AG04450 (cell line): ENCODE measurements at regions not wholly inside any gene's neighbourhood (a gene's known extent, or its start where the extent isn't known, plus 50 kb on each side); places are given as distances from the start of the nearest gene placed in this dataset.

Experiments
- CTCF ChIA-PET: fragments of 300-600, 350-600 bp; formaldehyde crosslinking; extraction: SDS; loops from one replicate; lab custom pipeline; 2022; ENCODE audit warnings: antibody characterized with exemption, inconsistent platforms; lab: Charles Lee
- POLR2A ChIA-PET: fragments of 350-600 bp; formaldehyde crosslinking; extraction: SDS; loops from one replicate; lab custom pipeline; 2021; ENCODE audit warnings: antibody characterized with exemption, inconsistent platforms; lab: Yijun Ruan, JAX
- DNase-seq: peaks from one replicate; pipeline ENCODE4 v3.0.0-alpha.2; 2011; ENCODE audit warnings: low read depth, low spot score
- H3K27ac ChIP-seq: one replicate; pipeline ENCODE4 v1.5.1; 2012; ENCODE audit warnings: low read depth, low read length, control low read depth
- H3K27me3 ChIP-seq: one replicate; pipeline ENCODE4 v1.6.0; 2012; ENCODE audit warnings: low read length; ENCODE audit not compliant: control insufficient read depth, insufficient read depth
- H3K4me3 ChIP-seq: 2 replicates; pipeline ENCODE4 v1.5.1; 2011; ENCODE audit warnings: mild to moderate bottlenecking, low read depth, low read length, control low read depth
- H3K9me3 ChIP-seq: 2 replicates; pipeline ENCODE4 v1.5.1; 2012; ENCODE audit warnings: low read length; ENCODE audit not compliant: control insufficient read depth, insufficient read depth
- CTCF ChIP-seq: IDR thresholded peaks from 2 replicates; pipeline ENCODE4 v1.5.1; 2011; ENCODE audit warnings: low read depth, low read length, control low read depth, inconsistent platforms

- ChIA-PET CTCF (interaction anchor here (1.4 kb wide), 1 partner anchor 71 kb away, joined by 3 read pairs; no protein-coding TSS in a partner anchor), POLR2A (no interaction called here)
- Histone ChIP-seq H3K4me3 (no peak overlapping the region), H3K27ac (no peak overlapping the region), H3K9me3 (no peaks in the 10 kb centered on the region), H3K27me3 (peaks cover 3% of the 10 kb centered on the region)
- no peak for DNase-seq
- no peak for TF ChIP-seq CTCF
Observed at GRCh38 chr15:60255390-60255789, 142.4 kb downstream of the ANXA2 start.

DNA sequence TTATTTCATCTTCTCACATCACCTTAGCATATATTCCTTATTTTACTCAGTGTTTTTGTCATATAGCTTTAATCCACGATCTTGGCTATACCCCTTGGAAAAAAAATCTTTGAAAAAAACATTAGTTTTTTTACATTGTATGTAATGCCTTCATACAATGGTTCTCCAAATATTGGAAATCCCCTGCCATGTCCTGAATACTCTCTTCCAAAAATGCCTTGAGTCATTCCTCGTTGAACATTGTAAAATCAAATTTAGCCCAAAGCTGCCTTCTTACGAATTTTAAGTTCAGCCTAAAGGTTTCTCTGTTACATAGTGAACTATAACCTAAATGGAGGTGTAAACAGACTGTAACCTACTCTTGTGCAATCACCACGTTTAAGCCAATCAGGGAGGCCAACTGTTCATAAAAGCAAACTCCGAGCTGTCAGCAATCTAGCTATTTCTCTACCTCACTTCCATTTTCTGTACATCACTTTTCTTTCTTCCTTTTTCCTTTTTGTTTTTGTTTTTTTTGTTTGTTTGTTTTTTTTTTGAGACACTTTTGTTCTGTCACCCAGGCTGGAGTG, 140.1 kb downstream of the ANXA2 start:
- POLR2A ChIA-PET, result no interaction called here
- no peaks in the 10 kb centered on the region for H3K9me3 ChIP-seq
- peaks cover 3% of the 10 kb centered on the region for H3K27me3 ChIP-seq
- H3K27ac ChIP-seq, result no peak overlapping the region
- TF ChIP-seq CTCF, result no peak
- H3K4me3 ChIP-seq, result no peak overlapping the region
- CTCF ChIA-PET, result interaction anchor here (0.6 to 1.0 kb wide), 2 partner anchors 69 to 131 kb away, joined by 3 read pairs; no protein-coding TSS in a partner anchor
- DNase-seq, result no peak

DNA sequence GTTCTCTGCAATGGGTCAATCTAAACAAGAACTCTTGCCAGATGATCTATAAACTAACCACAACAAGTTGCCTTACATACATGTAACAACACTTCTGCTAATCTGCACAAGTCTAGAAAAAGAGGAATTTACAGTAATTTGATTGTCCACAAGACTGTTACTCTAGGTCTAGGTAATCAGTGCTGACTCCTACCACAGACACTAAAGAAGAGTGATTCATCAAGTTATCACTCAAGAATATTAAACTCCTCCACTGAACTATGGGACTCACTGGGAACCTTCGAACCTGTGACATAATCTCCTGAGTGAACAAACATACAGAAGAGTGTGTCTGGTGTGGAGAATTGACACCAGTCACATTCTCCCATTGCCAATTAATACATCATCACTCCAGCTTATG, 138.3 kb downstream of the ANXA2 start:
- H3K9me3 ChIP-seq, result no peaks in the 10 kb centered on the region
- H3K27ac ChIP-seq, result no peak overlapping the region
- TF ChIP-seq CTCF, result no peak
- CTCF ChIA-PET, result no interaction called here
- POLR2A ChIA-PET, result no interaction called here
- no peak overlapping the region for H3K4me3 ChIP-seq
- no peaks in the 10 kb centered on the region for H3K27me3 ChIP-seq
- no peak for DNase-seq

- Histone ChIP-seq H3K27me3 (no peaks in the 10 kb centered on the region), H3K27ac (no peak overlapping the region), H3K4me3 (no peak overlapping the region), H3K9me3 (no peaks in the 10 kb centered on the region)
- no peak for DNase-seq
- CTCF ChIA-PET, result interaction anchor here (0.6 to 1.0 kb wide), 2 partner anchors 539 to 572 kb away, joined by 3 to 4 read pairs; no protein-coding TSS in a partner anchor
- TF ChIP-seq CTCF, result no peak
- POLR2A ChIA-PET, result no interaction called here
Observed at GRCh38 chr15:60264088-60264487, 133.7 kb downstream of the ANXA2 start.

- DNase-seq, result no peak
- H3K4me3 ChIP-seq, result no peak overlapping the region
- H3K9me3 ChIP-seq, result no peaks in the 10 kb centered on the region
- ChIA-PET CTCF (interaction anchor here (0.6 to 1.0 kb wide), 2 partner anchors 540 to 572 kb away, joined by 3 to 4 read pairs; no protein-coding TSS in a partner anchor), POLR2A (no interaction called here)
- H3K27ac ChIP-seq, result no peak overlapping the region
- TF ChIP-seq CTCF, result no peak
- no peaks in the 10 kb centered on the region for H3K27me3 ChIP-seq
Observed at GRCh38 chr15:60264566-60264965, 133.2 kb downstream of the ANXA2 start.
